HCT116 (cell line): ENCODE measurements at regions not wholly inside any gene's neighbourhood (a gene's known extent, or its start where the extent isn't known, plus 50 kb on each side); places are given as distances from the start of the nearest gene placed in this dataset.
"Not testable (repeated sequence)": the region's sequence is repeated elsewhere in the genome, so short reads cannot be mapped to it uniquely, and the experiment has no call there.

Source experiments
- ATAC-seq: fragments of 200-7000 bp; cut with Tn5 transposase; 2 replicates; pipeline ENCODE4 v1.9.1; 2020; ENCODE audit warnings: mild to moderate bottlenecking, moderate library complexity
- BruUV-seq: library from RNA; stranded (reverse); fragments of 400-500 nt; replicated peaks from 2 replicates; lab custom pipeline; 2021; lab: Mats Ljungman, UMichigan
- CTCF ChIA-PET: fragments of 300-600 bp; sonication (Branson Sonifier 250); formaldehyde crosslinking; loops from one replicate; lab custom pipeline; 2021; ENCODE audit warnings: antibody characterized with exemption; lab: Charles Lee
- POLR2A ChIA-PET: fragments of 300-600, 350-600 bp; sonication (Branson Sonifier 250); formaldehyde crosslinking; loops from one replicate; lab custom pipeline; 2021; ENCODE audit warnings: antibody characterized with exemption; lab: Charles Lee
- RAD21 ChIA-PET, 2 experiments: fragments of 300-600 bp; sonication (Branson Sonifier 250); formaldehyde crosslinking; loops; one replicate each; lab custom pipeline; 2023; ENCODE audit warnings: low total read pairs in 2 of 2; ENCODE audit not compliant: uncharacterized antibody in 2 of 2, unreplicated experiment in 2 of 2, low non-redundant PET in 1 of 2; lab: Charles Lee
- DNase-seq: peaks from one replicate; pipeline ENCODE4 v3.0.0-alpha.2; 2010; ENCODE audit warnings: low read depth, low spot score
- H2AFZ ChIP-seq: fragments of 200-600 bp; shearing (Covaris generic), sonication (generic); 2 replicates; pipeline ENCODE4 v1.6.1; 2017; ENCODE audit warnings: low read depth, mixed run types, mixed read lengths, antibody characterized with exemption, low read length; ENCODE audit not compliant: poor library complexity, severe bottlenecking
- H3K27ac ChIP-seq: 2 replicates; pipeline ENCODE4 v1.5.1; 2012; ENCODE audit warnings: low read depth, low read length
- H3K27me3 ChIP-seq: fragments of 200-600 bp; sonication (generic); 2 replicates; pipeline ENCODE4 v1.6.1; 2016; ENCODE audit warnings: mixed run types, low read length, mixed read lengths; ENCODE audit not compliant: insufficient read depth
- H3K36me3 ChIP-seq, 2 experiments: fragments of 200-500 bp in 1 of 2; fragments of 200-600 bp in 1 of 2; sonication (Bioruptor generic) in 1 of 2; sonication (generic) in 1 of 2; 2 replicates each; pipeline versions ENCODE4 v1.5.1 to v1.6.1; 2014 to 2016; ENCODE audit warnings: low read length in 2 of 2, inconsistent platforms in 1 of 2, mixed read lengths in 1 of 2, mixed run types in 1 of 2; ENCODE audit not compliant: insufficient read depth in 2 of 2, control insufficient read depth in 1 of 2
- H3K4me1 ChIP-seq, 2 experiments: fragments of 200-600 bp in 1 of 2; sonication (generic) in 1 of 2; 2 replicates each; pipeline versions ENCODE4 v1.5.1 to v1.6.1; 2012 to 2017; ENCODE audit warnings: low read length in 2 of 2, inconsistent platforms in 1 of 2, mild to moderate bottlenecking in 1 of 2, mixed read lengths in 1 of 2, mixed run types in 1 of 2, moderate library complexity in 1 of 2; ENCODE audit not compliant: insufficient read depth in 2 of 2, control insufficient read depth in 1 of 2
- H3K4me2 ChIP-seq: fragments of 200-600 bp; sonication (generic); 2 replicates; pipeline ENCODE4 v1.6.1; 2017; ENCODE audit warnings: mixed run types, low read length, mixed read lengths
- H3K4me3 ChIP-seq, 2 experiments: fragments of 200-600 bp in 1 of 2; sonication (generic) in 1 of 2; replicated peaks in 1 of 2; 2 replicates each; pipeline ENCODE4 v1.5.1; 2011 to 2016; ENCODE audit warnings: low read length in 2 of 2, control low read depth in 1 of 2, low read depth in 1 of 2, mild to moderate bottlenecking in 1 of 2, mixed read lengths in 1 of 2, mixed run types in 1 of 2
- H3K79me2 ChIP-seq: fragments of 200-600 bp; sonication (generic); 2 replicates; pipeline ENCODE4 v1.6.1; 2017; ENCODE audit warnings: mild to moderate bottlenecking, mixed run types, low read length, moderate library complexity, mixed read lengths; ENCODE audit not compliant: insufficient read depth
- H3K9ac ChIP-seq: fragments of 200-600 bp; sonication (generic); 2 replicates; pipeline ENCODE4 v1.6.1; 2016; ENCODE audit warnings: low read length, mixed read lengths
- H3K9me2 ChIP-seq: fragments of 200-600 bp; sonication (generic), shearing (Covaris generic); 2 replicates; pipeline ENCODE4 v1.6.1; 2017; ENCODE audit warnings: mixed run types, mild to moderate bottlenecking, moderate library complexity; ENCODE audit not compliant: insufficient read depth
- H3K9me3 ChIP-seq, 2 experiments: fragments of 200-500 bp in 1 of 2; fragments of 200-600 bp in 1 of 2; sonication (Bioruptor generic) in 1 of 2; sonication (generic) in 1 of 2; 2 replicates each; pipeline ENCODE4 v1.6.1; 2014 to 2017; ENCODE audit warnings: low read length in 2 of 2, mixed read lengths in 2 of 2, inconsistent platforms in 1 of 2, low read depth in 1 of 2, mild to moderate bottlenecking in 1 of 2, mixed run types in 1 of 2, moderate library complexity in 1 of 2; ENCODE audit not compliant: control insufficient read depth in 1 of 2, insufficient read depth in 1 of 2
- H4K20me1 ChIP-seq: fragments of 200-600 bp; sonication (generic), shearing (Covaris generic); 2 replicates; pipeline ENCODE4 v1.6.1; 2017; ENCODE audit warnings: mixed run types, mild to moderate bottlenecking, moderate library complexity; ENCODE audit not compliant: insufficient read depth
- CBX3 ChIP-seq: IDR thresholded peaks from 2 replicates; pipeline ENCODE4 v1.6.1; 2012; ENCODE audit warnings: low read depth
- CEBPB ChIP-seq: IDR thresholded peaks from 2 replicates; pipeline ENCODE4 v1.6.1; 2012; ENCODE audit warnings: low read depth
- EGR1 ChIP-seq: IDR thresholded peaks from 2 replicates; pipeline ENCODE4 v1.6.1; 2012; ENCODE audit warnings: low read depth
- EZH2phosphoT487 ChIP-seq: fragments of 200-600 bp; IDR thresholded peaks from 2 replicates; pipeline ENCODE4 v1.6.1; 2018; ENCODE audit warnings: antibody characterized with exemption, borderline replicate concordance
- JUND ChIP-seq: IDR thresholded peaks from 2 replicates; pipeline ENCODE4 v1.6.1; 2012
- POLR2AphosphoS5 ChIP-seq: IDR thresholded peaks from 2 replicates; pipeline ENCODE4 v1.6.1; 2011; ENCODE audit warnings: mild to moderate bottlenecking, low read depth, low read length, moderate library complexity
- SIN3A ChIP-seq: IDR thresholded peaks from 2 replicates; pipeline ENCODE4 v1.6.1; 2012; ENCODE audit warnings: low read depth
- TCF7L2 ChIP-seq: IDR thresholded peaks from 2 replicates; pipeline ENCODE4 v1.7.0; 2011; ENCODE audit warnings: borderline replicate concordance, inconsistent platforms; ENCODE audit not compliant: insufficient read depth, insufficient read length; ENCODE audit errors: extremely low read depth
- YY1 ChIP-seq: IDR thresholded peaks from 2 replicates; pipeline ENCODE4 v1.6.1; 2011; ENCODE audit warnings: low read length, low read depth, moderate library complexity, mild to moderate bottlenecking; ENCODE audit not compliant: insufficient replicate concordance; ENCODE audit errors: extremely low read depth
- ZNF274 ChIP-seq: fragments of 200-500 bp; sonication (Bioruptor generic); IDR thresholded peaks from 2 replicates; pipeline ENCODE4 v1.6.1; 2014; ENCODE audit warnings: mild to moderate bottlenecking, low read depth, low read length, inconsistent platforms
- intact Hi-C: fragments of 100-400 bp; cut with micrococcal nuclease; formaldehyde crosslinking; loops from 2 replicates; pipeline ENCODE4 v1.10.0; 2022
- TF ChIP-seq, protein P1 (sequence below): IDR thresholded peaks from 2 replicates; pipeline ENCODE4 v1.6.1; 2012
- TF ChIP-seq, protein P2 (sequence below), 3 experiments: fragments of 200-600 bp in 1 of 3; sonication (generic) in 1 of 3; IDR thresholded peaks in 2 of 3; conservative IDR thresholded peaks in 1 of 3; 2 replicates each; pipeline ENCODE4 v1.5.1; 2012 to 2017; ENCODE audit warnings: low read depth in 2 of 3, low read length in 2 of 3, antibody characterized with exemption in 1 of 3, borderline replicate concordance in 1 of 3, control low read depth in 1 of 3, mild to moderate bottlenecking in 1 of 3, mixed read lengths in 1 of 3, mixed run types in 1 of 3, moderate library complexity in 1 of 3; ENCODE audit not compliant: insufficient read depth in 1 of 3
- TF ChIP-seq, protein P3 (sequence below): IDR thresholded peaks from 2 replicates; pipeline ENCODE4 v1.6.1; 2011; ENCODE audit warnings: mild to moderate bottlenecking, low read length, moderate library complexity; ENCODE audit not compliant: insufficient replicate concordance; ENCODE audit errors: extremely low read depth
- TF ChIP-seq, protein P4 (sequence below): IDR thresholded peaks from 2 replicates; pipeline ENCODE4 v1.6.1; 2012

DNA sequence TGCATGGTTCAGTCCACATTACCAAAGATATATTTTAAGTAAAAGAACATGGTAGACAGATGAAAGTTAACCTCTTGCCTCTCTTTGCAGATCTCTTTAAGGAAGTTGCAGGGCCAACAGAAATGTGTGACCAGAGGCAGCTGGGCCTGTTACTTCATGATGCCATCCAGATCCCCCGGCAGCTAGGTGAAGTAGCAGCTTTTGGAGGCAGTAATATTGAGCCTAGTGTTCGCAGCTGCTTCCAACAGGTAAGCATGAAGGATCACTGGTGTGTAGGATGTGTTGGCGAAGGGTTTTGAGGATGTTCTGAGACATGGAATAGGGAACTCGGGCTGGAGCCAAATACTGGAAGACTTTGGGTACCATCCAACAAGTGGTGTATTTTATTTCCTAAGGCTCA is 508.6 kb downstream of the UTRN start:
- no peaks in the 10 kb centered on the region for H4K20me1 ChIP-seq
- no peak overlapping the region for H3K4me2 ChIP-seq
- no peak for ATAC-seq
- ChIA-PET POLR2A (no interaction called here), RAD21 (no interaction called here), CTCF (no interaction called here)
- no peak for DNase-seq
- H2AFZ ChIP-seq: no peak overlapping the region
- no peak overlapping the region for H3K27ac ChIP-seq
- no peak overlapping the region for H3K9ac ChIP-seq
- H3K79me2 ChIP-seq: no peaks in the 10 kb centered on the region
- no peaks in the 10 kb centered on the region for H3K9me2 ChIP-seq
- peaks cover 18 to 23% of the 10 kb centered on the region in 2 experiments for H3K4me1 ChIP-seq
- H3K36me3 ChIP-seq: peaks cover 0 to 18% of the 10 kb centered on the region in 2 experiments; a peak in 1 of 4 replicates
- no peaks in the 10 kb centered on the region for H3K27me3 ChIP-seq
- H3K9me3 ChIP-seq: no peaks in the 10 kb centered on the region
- no TSS peak for BruUV-seq
- no peak overlapping the region for H3K4me3 ChIP-seq
- intact Hi-C loops: no loop called here
- no peak for TF ChIP-seq ZNF274
- TF ChIP-seq, protein P1, sequence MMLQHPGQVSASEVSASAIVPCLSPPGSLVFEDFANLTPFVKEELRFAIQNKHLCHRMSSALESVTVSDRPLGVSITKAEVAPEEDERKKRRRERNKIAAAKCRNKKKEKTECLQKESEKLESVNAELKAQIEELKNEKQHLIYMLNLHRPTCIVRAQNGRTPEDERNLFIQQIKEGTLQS: no peak
- TF ChIP-seq CEBPB: no peak
- no peak for TF ChIP-seq CBX3
- no peak for TF ChIP-seq SIN3A
- TF ChIP-seq EGR1: no peak
- no peak for TF ChIP-seq POLR2AphosphoS5
- TF ChIP-seq YY1: no peak
- no peak for TF ChIP-seq JUND
- TF ChIP-seq, protein P2, sequence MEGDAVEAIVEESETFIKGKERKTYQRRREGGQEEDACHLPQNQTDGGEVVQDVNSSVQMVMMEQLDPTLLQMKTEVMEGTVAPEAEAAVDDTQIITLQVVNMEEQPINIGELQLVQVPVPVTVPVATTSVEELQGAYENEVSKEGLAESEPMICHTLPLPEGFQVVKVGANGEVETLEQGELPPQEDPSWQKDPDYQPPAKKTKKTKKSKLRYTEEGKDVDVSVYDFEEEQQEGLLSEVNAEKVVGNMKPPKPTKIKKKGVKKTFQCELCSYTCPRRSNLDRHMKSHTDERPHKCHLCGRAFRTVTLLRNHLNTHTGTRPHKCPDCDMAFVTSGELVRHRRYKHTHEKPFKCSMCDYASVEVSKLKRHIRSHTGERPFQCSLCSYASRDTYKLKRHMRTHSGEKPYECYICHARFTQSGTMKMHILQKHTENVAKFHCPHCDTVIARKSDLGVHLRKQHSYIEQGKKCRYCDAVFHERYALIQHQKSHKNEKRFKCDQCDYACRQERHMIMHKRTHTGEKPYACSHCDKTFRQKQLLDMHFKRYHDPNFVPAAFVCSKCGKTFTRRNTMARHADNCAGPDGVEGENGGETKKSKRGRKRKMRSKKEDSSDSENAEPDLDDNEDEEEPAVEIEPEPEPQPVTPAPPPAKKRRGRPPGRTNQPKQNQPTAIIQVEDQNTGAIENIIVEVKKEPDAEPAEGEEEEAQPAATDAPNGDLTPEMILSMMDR (IDR thresholded peaks at IDR 0.05 in 2 of 3, conservative IDR thresholded peaks at IDR 0.05 in 1 of 3; ENCODE audit: borderline replicate concordance in 1 of 3, insufficient read depth in 1 of 3, low read depth in 2 of 3, low read length in 2 of 3): no peak
- no peak for TF ChIP-seq EZH2phosphoT487
- TF ChIP-seq, protein P3, sequence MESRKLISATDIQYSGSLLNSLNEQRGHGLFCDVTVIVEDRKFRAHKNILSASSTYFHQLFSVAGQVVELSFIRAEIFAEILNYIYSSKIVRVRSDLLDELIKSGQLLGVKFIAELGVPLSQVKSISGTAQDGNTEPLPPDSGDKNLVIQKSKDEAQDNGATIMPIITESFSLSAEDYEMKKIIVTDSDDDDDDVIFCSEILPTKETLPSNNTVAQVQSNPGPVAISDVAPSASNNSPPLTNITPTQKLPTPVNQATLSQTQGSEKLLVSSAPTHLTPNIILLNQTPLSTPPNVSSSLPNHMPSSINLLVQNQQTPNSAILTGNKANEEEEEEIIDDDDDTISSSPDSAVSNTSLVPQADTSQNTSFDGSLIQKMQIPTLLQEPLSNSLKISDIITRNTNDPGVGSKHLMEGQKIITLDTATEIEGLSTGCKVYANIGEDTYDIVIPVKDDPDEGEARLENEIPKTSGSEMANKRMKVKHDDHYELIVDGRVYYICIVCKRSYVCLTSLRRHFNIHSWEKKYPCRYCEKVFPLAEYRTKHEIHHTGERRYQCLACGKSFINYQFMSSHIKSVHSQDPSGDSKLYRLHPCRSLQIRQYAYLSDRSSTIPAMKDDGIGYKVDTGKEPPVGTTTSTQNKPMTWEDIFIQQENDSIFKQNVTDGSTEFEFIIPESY: no peak
- TF ChIP-seq, protein P4, sequence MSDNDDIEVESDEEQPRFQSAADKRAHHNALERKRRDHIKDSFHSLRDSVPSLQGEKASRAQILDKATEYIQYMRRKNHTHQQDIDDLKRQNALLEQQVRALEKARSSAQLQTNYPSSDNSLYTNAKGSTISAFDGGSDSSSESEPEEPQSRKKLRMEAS: no peak
- no peak for TF ChIP-seq TCF7L2
- TF ChIP-seq, all 23 proteins: peak for 0

DNA sequence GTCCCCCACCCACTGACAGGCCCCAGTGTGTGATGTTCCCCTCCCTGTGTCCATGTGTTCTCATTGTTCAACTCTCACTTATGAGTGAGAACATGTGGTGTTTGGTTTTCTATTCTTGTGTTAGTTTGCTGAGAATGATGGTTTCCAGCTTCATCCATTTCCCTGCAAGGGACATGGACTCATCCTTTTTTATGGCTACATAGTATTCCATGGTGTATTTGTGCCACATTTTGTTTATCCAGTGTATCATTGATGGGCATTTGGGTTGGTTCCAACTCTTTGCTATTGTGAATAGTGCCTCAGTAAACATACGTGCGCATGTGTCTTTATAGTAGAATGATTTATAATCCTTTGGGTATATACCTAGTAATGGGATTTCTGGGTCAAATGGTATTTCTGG is 509.9 kb downstream of the UTRN start:
- BruUV-seq, H3K4me3 ChIP-seq, H3K79me2 ChIP-seq, H3K9me3 ChIP-seq, DNase-seq, ATAC-seq, POLR2A ChIA-PET, H2AFZ ChIP-seq, H4K20me1 ChIP-seq, H3K9ac ChIP-seq, intact Hi-C loops, H3K27ac ChIP-seq, H3K4me2 ChIP-seq, H3K27me3 ChIP-seq, CTCF ChIA-PET, RAD21 ChIA-PET, H3K9me2 ChIP-seq: not testable (repeated sequence)
- H3K4me1 ChIP-seq: peaks cover 26 to 35% of the 10 kb centered on the region in 2 experiments
- peaks cover 0 to 21% of the 10 kb centered on the region in 2 experiments; a peak in 2 of 4 replicates for H3K36me3 ChIP-seq
